Psoas muscle (tissue), 7 donors: ENCODE measurements at regions not wholly inside any gene's neighbourhood (a gene's known extent, or its start where the extent isn't known, plus 50 kb on each side); places are given as distances from the start of the nearest gene placed in this dataset.
"Not testable (repeated sequence)": the region's sequence is repeated elsewhere in the genome, so short reads cannot be mapped to it uniquely, and the experiment has no call there.

ENCODE experiments used
- ATAC-seq, 4 donors: fragments of 200-7000 bp; cut with Tn5 transposase; one replicate each; pipeline ENCODE4 v1.9.1; 2020; ENCODE audit warnings: moderate library complexity in 3 of 4, mild to moderate bottlenecking in 2 of 4
- DNase-seq, 2 donors: peaks; one replicate each; pipeline ENCODE4 v3.0.0-alpha.2; 2020
- H3K27ac ChIP-seq: fragments of 200-600 bp; one replicate; pipeline ENCODE4 v1.8.0; 2022
- H3K27me3 ChIP-seq, 3 donors: fragments of 200-600 bp in 1 of 3; one replicate each; pipeline versions ENCODE4 v1.6.1 to v1.8.0; 2013 to 2022; ENCODE audit warnings: low read length in 2 of 3, mild to moderate bottlenecking in 2 of 3, moderate library complexity in 1 of 3; ENCODE audit not compliant: insufficient read depth in 3 of 3
- H3K36me3 ChIP-seq, 2 donors: fragments of 200-600 bp in 1 of 2; one replicate each; pipeline versions ENCODE4 v1.6.1 to v1.8.0; 2013 to 2022; ENCODE audit warnings: low read depth in 1 of 2, mild to moderate bottlenecking in 1 of 2, moderate library complexity in 1 of 2; ENCODE audit not compliant: insufficient read depth in 1 of 2
- H3K4me1 ChIP-seq: fragments of 200-600 bp; one replicate; pipeline ENCODE4 v1.8.0; 2022
- H3K4me3 ChIP-seq: fragments of 200-600 bp; one replicate; pipeline ENCODE4 v1.8.0; 2022; ENCODE audit warnings: mild to moderate bottlenecking
- H3K9me3 ChIP-seq: fragments of 200-600 bp; one replicate; pipeline ENCODE4 v1.8.0; 2022
- WGBS, 3 donors: extraction: QIAGEN DNeasy Blood & Tissue Kit; methylation state at CpG; one replicate each; pipeline versions ENCODE4 v1.1.6 to v1.1.7; 2013; 5-methylcytosine and 5-hydroxymethylcytosine counted together
- intact Hi-C, 2 donors: fragments of 100-400 bp; cut with DNase I; formaldehyde crosslinking; loops; one replicate each; pipeline versions ENCODE4 v1.11.0 to v1.14.2; 2022
- TF ChIP-seq, protein P1 (sequence below): fragments of 200-600 bp; IDR thresholded peaks from one replicate; pipeline ENCODE4 v1.8.0; 2022; ENCODE audit warnings: antibody characterized with exemption
- donor health status: healthy with polysubstance abuse.
- donor health status: DM: no; HTN: no; CAD: no; lungs with moderate emphysema.
- donor health status: Bipolar disorder and iron deficiency.
- donor health status: healthy.
- donor health status: DM: yes; HTN: yes; CAD: no.
- donor health status: DM: no; HTN: no; CAD: no.
- donor health status: DM: yes; HTN: yes; CAD: no.

DNA sequence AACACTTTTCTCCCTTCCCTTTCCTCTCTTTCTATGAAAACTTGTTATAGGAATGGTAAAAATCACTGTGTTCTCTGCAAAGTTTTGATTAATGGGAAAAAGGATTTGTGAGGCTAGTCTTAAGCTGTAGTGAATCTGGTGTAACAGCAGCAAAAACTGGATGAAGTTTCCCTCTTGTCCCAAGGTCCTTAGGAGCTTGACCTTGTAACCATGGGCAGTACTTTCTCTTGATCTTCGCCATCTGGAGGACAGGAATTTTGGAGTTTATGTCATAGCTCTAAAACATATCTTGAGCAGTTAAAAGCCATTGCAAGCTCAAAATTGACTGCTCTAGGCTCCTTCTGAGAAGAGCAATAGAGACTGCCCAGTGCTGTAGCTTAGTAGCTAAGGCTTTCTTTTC lies 56.5 kb upstream of the GPD1L start:
- Histone ChIP-seq H3K4me3 (no peak overlapping the region), H3K27ac (no peak overlapping the region), H3K9me3 (no peaks in the 10 kb centered on the region), H3K36me3 (no peaks in the 10 kb centered on the region), H3K27me3 (no peaks in the 10 kb centered on the region), H3K4me1 (peaks cover 14% of the 10 kb centered on the region)
- 95 to 100% (median 96%) methylated on average over 1 of the region's 1 CpG for WGBS, 3 donors
- DNase-seq, result no peak
- TF ChIP-seq, protein P1, sequence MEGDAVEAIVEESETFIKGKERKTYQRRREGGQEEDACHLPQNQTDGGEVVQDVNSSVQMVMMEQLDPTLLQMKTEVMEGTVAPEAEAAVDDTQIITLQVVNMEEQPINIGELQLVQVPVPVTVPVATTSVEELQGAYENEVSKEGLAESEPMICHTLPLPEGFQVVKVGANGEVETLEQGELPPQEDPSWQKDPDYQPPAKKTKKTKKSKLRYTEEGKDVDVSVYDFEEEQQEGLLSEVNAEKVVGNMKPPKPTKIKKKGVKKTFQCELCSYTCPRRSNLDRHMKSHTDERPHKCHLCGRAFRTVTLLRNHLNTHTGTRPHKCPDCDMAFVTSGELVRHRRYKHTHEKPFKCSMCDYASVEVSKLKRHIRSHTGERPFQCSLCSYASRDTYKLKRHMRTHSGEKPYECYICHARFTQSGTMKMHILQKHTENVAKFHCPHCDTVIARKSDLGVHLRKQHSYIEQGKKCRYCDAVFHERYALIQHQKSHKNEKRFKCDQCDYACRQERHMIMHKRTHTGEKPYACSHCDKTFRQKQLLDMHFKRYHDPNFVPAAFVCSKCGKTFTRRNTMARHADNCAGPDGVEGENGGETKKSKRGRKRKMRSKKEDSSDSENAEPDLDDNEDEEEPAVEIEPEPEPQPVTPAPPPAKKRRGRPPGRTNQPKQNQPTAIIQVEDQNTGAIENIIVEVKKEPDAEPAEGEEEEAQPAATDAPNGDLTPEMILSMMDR, result no peak
- ATAC-seq, result no peak
- intact Hi-C loops, result loop anchor here in 1 of 2 donors (5.0 kb wide), 1 partner anchor 57 kb away; the partner anchor contains the start of gene GPD1L

DNA sequence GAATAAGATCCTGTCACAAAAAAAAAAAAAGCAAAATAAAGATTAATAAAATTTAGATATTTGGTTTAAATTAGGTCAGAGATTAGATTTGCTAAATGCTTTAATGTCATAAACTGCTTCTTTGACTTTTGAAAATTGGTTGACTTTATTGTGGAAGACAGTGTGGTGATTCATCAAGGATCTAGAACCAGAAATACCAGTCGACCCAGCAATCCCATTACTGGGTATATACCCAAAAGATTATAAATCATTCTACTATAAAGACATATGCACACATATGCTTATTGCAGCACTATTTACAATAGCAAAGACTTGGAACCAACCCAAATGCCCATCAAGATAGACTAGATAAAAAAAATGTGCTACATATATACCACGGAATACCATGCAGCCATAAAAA lies 54.2 kb upstream of the GPD1L start:
- not testable (repeated sequence) for H3K4me1 ChIP-seq, H3K27me3 ChIP-seq, ATAC-seq, H3K27ac ChIP-seq, H3K36me3 ChIP-seq, DNase-seq, H3K9me3 ChIP-seq, H3K4me3 ChIP-seq
- 58 to 68% (median 63%) methylated on average over 2 of the region's 2 CpGs for WGBS, 3 donors
- intact Hi-C loops, result loop anchor here in 1 of 2 donors (5.0 kb wide), 1 partner anchor 55 kb away; the partner anchor contains the start of gene GPD1L

DNA sequence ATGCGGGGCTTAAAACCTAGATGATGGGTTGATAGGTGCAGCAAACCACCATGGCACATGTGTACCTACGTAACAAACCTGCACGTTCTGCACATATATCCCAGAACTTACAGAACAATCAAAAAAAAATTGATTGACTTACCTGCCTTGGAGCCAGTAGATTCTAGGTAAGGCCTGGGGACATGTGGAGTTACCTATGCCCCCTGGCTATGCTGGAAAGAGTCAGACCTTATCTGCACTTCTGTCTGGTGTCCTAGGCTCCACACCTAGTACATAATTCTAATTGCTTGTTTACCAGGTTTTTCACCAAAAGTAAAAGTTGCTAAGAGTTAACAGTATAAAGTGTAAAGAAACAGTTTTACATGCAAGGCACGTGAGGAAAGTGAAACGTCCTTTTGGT lies 53.6 kb upstream of the GPD1L start:
- H3K9me3 ChIP-seq, H3K4me1 ChIP-seq, H3K4me3 ChIP-seq, H3K27me3 ChIP-seq, ATAC-seq, H3K27ac ChIP-seq, H3K36me3 ChIP-seq, DNase-seq: not testable (repeated sequence)
- intact Hi-C loops, result loop anchor here in 1 of 2 donors (5.0 kb wide), 1 partner anchor 54 kb away; the partner anchor contains the start of gene GPD1L
- WGBS, 3 donors, result 75 to 80% (median 80%) methylated on average over 5 of the region's 5 CpGs

DNA sequence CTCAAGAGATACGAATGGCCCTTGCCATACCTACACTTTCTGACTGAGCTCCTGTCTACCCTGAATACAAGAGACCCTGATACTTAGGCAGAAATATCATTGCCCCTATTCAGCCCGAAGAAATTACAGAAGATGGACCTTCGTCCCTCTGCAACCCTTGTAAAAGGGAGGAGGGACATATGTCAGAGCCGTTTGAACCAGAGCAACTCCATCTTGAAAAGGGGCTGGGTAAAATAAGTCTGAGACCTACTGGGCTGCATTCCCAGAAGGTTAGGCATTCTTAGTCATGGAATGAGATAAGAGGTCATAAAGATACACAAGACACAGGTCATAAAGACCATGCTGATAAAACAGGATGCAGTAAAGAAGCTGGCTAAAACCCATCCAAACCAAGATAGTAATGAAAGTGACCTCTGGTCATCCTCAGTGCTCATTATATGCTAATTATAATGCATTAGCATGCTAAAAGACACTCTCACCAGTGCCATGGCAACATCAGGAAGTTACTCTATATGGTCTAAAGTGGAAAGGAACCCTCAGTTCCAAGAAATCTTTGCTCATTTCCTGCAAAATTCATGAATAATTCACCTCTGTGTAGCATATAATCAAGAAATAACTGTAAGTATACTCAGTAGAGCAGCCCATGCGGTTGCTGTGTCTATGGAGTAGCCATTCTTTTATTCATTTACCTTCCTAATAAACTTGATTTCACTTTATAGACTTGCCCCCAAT lies 49.7 kb upstream of the GPD1L start:
- Histone ChIP-seq H3K9me3 (no peaks in the 10 kb centered on the region), H3K4me3 (no peak overlapping the region), H3K27ac (no peak overlapping the region), H3K36me3 (no peaks in the 10 kb centered on the region), H3K4me1 (peaks cover 6% of the 10 kb centered on the region), H3K27me3 (no peaks in the 10 kb centered on the region)
- ATAC-seq, result no peak
- DNase-seq, result no peak
- whole genome bisulfite sequencing, 3 donors, result 74 to 88% (median 75%) methylated on average over 5 of the region's 5 CpGs
- TF ChIP-seq, protein P1, result no peak
- intact Hi-C loops, result no loop called here
